SK-N-SH (cell line): ENCODE measurements at regions not wholly inside any gene's neighbourhood (a gene's known extent, or its start where the extent isn't known, plus 50 kb on each side); places are given as distances from the start of the nearest gene placed in this dataset.

Source experiments
- NRF1 ChIP-seq: IDR thresholded peaks from 2 replicates; pipeline ENCODE4 v1.6.1; 2012; ENCODE audit warnings: low read depth, mild to moderate bottlenecking, low read length
- TCF12 ChIP-seq: IDR thresholded peaks from 2 replicates; pipeline ENCODE4 v1.4.0; 2012
- YY1 ChIP-seq: IDR thresholded peaks from 2 replicates; pipeline ENCODE4 v1.4.0; 2012; ENCODE audit warnings: low read depth, mild to moderate bottlenecking
- TF ChIP-seq, protein P1 (sequence below): fragments of 200-600 bp; sonication (generic); IDR thresholded peaks from 2 replicates; pipeline ENCODE4 v1.6.1; 2017; ENCODE audit warnings: antibody characterized with exemption, mild to moderate bottlenecking, moderate library complexity
- TF ChIP-seq, protein P2 (sequence below): IDR thresholded peaks from 2 replicates; pipeline ENCODE4 v1.6.1; 2012; ENCODE audit warnings: mild to moderate bottlenecking, low read depth, low read length, moderate library complexity

DNA sequence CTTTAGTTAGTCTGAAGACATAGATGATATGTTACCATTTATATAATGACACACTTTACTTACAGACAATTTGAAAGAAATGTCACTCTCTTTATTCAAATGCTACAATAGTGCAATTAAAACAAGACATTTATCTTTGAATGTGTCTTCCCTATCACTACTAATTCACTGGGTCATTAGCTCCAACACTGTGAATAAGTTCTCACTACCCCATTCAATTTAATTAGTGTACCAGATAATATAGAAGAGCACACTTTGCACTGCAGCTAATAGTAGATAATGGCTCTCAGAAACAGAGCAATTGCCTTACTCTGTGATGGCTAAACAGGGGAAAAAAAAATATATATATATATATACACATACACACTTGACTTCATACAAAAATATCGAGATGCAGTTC lies 497.0 kb downstream of the DTWD2 start:
- TF ChIP-seq TCF12: no peak
- TF ChIP-seq, protein P1, sequence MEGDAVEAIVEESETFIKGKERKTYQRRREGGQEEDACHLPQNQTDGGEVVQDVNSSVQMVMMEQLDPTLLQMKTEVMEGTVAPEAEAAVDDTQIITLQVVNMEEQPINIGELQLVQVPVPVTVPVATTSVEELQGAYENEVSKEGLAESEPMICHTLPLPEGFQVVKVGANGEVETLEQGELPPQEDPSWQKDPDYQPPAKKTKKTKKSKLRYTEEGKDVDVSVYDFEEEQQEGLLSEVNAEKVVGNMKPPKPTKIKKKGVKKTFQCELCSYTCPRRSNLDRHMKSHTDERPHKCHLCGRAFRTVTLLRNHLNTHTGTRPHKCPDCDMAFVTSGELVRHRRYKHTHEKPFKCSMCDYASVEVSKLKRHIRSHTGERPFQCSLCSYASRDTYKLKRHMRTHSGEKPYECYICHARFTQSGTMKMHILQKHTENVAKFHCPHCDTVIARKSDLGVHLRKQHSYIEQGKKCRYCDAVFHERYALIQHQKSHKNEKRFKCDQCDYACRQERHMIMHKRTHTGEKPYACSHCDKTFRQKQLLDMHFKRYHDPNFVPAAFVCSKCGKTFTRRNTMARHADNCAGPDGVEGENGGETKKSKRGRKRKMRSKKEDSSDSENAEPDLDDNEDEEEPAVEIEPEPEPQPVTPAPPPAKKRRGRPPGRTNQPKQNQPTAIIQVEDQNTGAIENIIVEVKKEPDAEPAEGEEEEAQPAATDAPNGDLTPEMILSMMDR: no peak
- TF ChIP-seq YY1: no peak
- no peak for TF ChIP-seq NRF1
- TF ChIP-seq, protein P2, sequence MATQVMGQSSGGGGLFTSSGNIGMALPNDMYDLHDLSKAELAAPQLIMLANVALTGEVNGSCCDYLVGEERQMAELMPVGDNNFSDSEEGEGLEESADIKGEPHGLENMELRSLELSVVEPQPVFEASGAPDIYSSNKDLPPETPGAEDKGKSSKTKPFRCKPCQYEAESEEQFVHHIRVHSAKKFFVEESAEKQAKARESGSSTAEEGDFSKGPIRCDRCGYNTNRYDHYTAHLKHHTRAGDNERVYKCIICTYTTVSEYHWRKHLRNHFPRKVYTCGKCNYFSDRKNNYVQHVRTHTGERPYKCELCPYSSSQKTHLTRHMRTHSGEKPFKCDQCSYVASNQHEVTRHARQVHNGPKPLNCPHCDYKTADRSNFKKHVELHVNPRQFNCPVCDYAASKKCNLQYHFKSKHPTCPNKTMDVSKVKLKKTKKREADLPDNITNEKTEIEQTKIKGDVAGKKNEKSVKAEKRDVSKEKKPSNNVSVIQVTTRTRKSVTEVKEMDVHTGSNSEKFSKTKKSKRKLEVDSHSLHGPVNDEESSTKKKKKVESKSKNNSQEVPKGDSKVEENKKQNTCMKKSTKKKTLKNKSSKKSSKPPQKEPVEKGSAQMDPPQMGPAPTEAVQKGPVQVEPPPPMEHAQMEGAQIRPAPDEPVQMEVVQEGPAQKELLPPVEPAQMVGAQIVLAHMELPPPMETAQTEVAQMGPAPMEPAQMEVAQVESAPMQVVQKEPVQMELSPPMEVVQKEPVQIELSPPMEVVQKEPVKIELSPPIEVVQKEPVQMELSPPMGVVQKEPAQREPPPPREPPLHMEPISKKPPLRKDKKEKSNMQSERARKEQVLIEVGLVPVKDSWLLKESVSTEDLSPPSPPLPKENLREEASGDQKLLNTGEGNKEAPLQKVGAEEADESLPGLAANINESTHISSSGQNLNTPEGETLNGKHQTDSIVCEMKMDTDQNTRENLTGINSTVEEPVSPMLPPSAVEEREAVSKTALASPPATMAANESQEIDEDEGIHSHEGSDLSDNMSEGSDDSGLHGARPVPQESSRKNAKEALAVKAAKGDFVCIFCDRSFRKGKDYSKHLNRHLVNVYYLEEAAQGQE: no peak
